Neural progenitor cell (in vitro differentiated cells): ENCODE measurements at regions not wholly inside any gene's neighbourhood (a gene's known extent, or its start where the extent isn't known, plus 50 kb on each side); places are given as distances from the start of the nearest gene placed in this dataset.

Experiments used
- CTCF ChIP-seq: fragments of 200-600 bp; sonication (generic); IDR thresholded peaks from 2 replicates; pipeline ENCODE4 v1.5.1; 2017; ENCODE audit warnings: antibody characterized with exemption, mild to moderate bottlenecking
- EZH2 ChIP-seq: fragments of 200-600 bp; sonication (generic); IDR thresholded peaks from 2 replicates; pipeline ENCODE4 v1.6.1; 2017; ENCODE audit warnings: antibody characterized with exemption, mild to moderate bottlenecking, moderate library complexity
- EZH2phosphoT487 ChIP-seq: fragments of 200-600 bp; sonication (generic); IDR thresholded peaks from 2 replicates; pipeline ENCODE4 v1.6.1; 2017; ENCODE audit warnings: antibody characterized with exemption

GRCh38 chr1:187920976-187921375, 1092.2 kb downstream of the PLA2G4A start:
- TF ChIP-seq CTCF (no peak), EZH2 (no peak), EZH2phosphoT487 (no peak)
